ENCODE measurements at regions not wholly inside any gene's neighbourhood (a gene's known extent, or its start where the extent isn't known, plus 50 kb on each side); places are given as distances from the start of the nearest gene placed in this dataset.

GRCh38 chrX:124940531-124940930 is 379.1 kb upstream of the TEX13C start:
- no peaks in the 10 kb centered on the region for H4K20me1 ChIP-seq (ENCODE audit: insufficient read depth)
- no peaks in the 10 kb centered on the region for H3F3A ChIP-seq (ENCODE audit: insufficient read depth, low read depth)
- no peaks in the 10 kb centered on the region for H3K27me3 ChIP-seq (ENCODE audit: insufficient read depth, low read depth)
- no peaks in the 10 kb centered on the region for H3K9me3 ChIP-seq (ENCODE audit: insufficient read depth, low read depth)
- ChIA-PET CTCF (no interaction called here), POLR2A (ENCODE audit: unreplicated experiment) (no interaction called here)
- H3K4me2 ChIP-seq: no peak overlapping the region
- intact Hi-C loops (cut with micrococcal nuclease; ENCODE audit: unreplicated experiment): no loop called here
- no peak overlapping the region for H2AFZ ChIP-seq
- H3K9me2 ChIP-seq (ENCODE audit: insufficient read depth): 0 out of 2 replicates have a peak, but pooled peaks cover 4% of the 10 kb centered on the region
- DNase-seq: no peak
- no peak overlapping the region for H3K4me3 ChIP-seq
- H3K36me3 ChIP-seq (ENCODE audit: low read depth): no peaks in the 10 kb centered on the region
- no peak overlapping the region for H3K27ac ChIP-seq
- no peaks in the 10 kb centered on the region for H3K4me1 ChIP-seq (replicated peaks; ENCODE audit: insufficient read depth)
- no peaks in the 10 kb centered on the region for H3K79me2 ChIP-seq (ENCODE audit: low read depth)
- TF ChIP-seq EZH2 (IDR thresholded peaks at IDR 0.05; ENCODE audit: low read depth) (no peak), CTCF (conservative IDR thresholded peaks at IDR 0.05) (no peak)
- BruUV-seq (replicated peaks): no TSS peak

GRCh38 chrX:124954402-124954801 is 365.3 kb upstream of the TEX13C start:
- Histone ChIP-seq H4K20me1 (ENCODE audit: insufficient read depth) (no peaks in the 10 kb centered on the region), H3K36me3 (ENCODE audit: low read depth) (no peaks in the 10 kb centered on the region), H3K27ac (no peak overlapping the region), H3K9me2 (ENCODE audit: insufficient read depth) (no peaks in the 10 kb centered on the region), H3F3A (ENCODE audit: insufficient read depth, low read depth) (no peaks in the 10 kb centered on the region), H3K4me1 (replicated peaks; ENCODE audit: insufficient read depth) (no peaks in the 10 kb centered on the region), H3K27me3 (ENCODE audit: insufficient read depth, low read depth) (no peaks in the 10 kb centered on the region), H2AFZ (no peak overlapping the region), H3K4me3 (no peak overlapping the region), H3K4me2 (no peak overlapping the region), H3K9me3 (ENCODE audit: insufficient read depth, low read depth) (no peaks in the 10 kb centered on the region), H3K79me2 (ENCODE audit: low read depth) (no peaks in the 10 kb centered on the region)
- BruUV-seq (replicated peaks): no TSS peak
- ChIA-PET POLR2A (ENCODE audit: unreplicated experiment) (no interaction called here), CTCF (no interaction called here)
- intact Hi-C loops (cut with micrococcal nuclease; ENCODE audit: unreplicated experiment): no loop called here
- no peak for TF ChIP-seq CTCF (conservative IDR thresholded peaks at IDR 0.05)
- no peak for TF ChIP-seq EZH2 (IDR thresholded peaks at IDR 0.05; ENCODE audit: low read depth)
- no peak for DNase-seq

- BruUV-seq (replicated peaks): no TSS peak
- no peaks in the 10 kb centered on the region for H3K79me2 ChIP-seq (ENCODE audit: low read depth)
- H3K4me2 ChIP-seq: no peak overlapping the region
- no peak for DNase-seq
- TF ChIP-seq EZH2 (IDR thresholded peaks at IDR 0.05; ENCODE audit: low read depth) (no peak), CTCF (conservative IDR thresholded peaks at IDR 0.05) (no peak)
- H3K9me2 ChIP-seq (ENCODE audit: insufficient read depth): no peaks in the 10 kb centered on the region
- intact Hi-C loops (cut with micrococcal nuclease; ENCODE audit: unreplicated experiment): no loop called here
- no peak overlapping the region for H3K27ac ChIP-seq
- H4K20me1 ChIP-seq (ENCODE audit: insufficient read depth): no peaks in the 10 kb centered on the region
- H3K36me3 ChIP-seq (ENCODE audit: low read depth): no peaks in the 10 kb centered on the region
- no peaks in the 10 kb centered on the region for H3K9me3 ChIP-seq (ENCODE audit: insufficient read depth, low read depth)
- no peaks in the 10 kb centered on the region for H3K4me1 ChIP-seq (replicated peaks; ENCODE audit: insufficient read depth)
- ChIA-PET POLR2A (ENCODE audit: unreplicated experiment) (no interaction called here), CTCF (no interaction called here)
- H2AFZ ChIP-seq: no peak overlapping the region
- H3F3A ChIP-seq (ENCODE audit: insufficient read depth, low read depth): no peaks in the 10 kb centered on the region
- no peaks in the 10 kb centered on the region for H3K27me3 ChIP-seq (ENCODE audit: insufficient read depth, low read depth)
- no peak overlapping the region for H3K4me3 ChIP-seq
Measured at GRCh38 chrX:124960454-124960853, 359.2 kb upstream of the TEX13C start.

All from PC-9 (cell line).